ENCODE measurements at regions not wholly inside any gene's neighbourhood (a gene's known extent, or its start where the extent isn't known, plus 50 kb on each side); places are given as distances from the start of the nearest gene placed in this dataset.

DNA sequence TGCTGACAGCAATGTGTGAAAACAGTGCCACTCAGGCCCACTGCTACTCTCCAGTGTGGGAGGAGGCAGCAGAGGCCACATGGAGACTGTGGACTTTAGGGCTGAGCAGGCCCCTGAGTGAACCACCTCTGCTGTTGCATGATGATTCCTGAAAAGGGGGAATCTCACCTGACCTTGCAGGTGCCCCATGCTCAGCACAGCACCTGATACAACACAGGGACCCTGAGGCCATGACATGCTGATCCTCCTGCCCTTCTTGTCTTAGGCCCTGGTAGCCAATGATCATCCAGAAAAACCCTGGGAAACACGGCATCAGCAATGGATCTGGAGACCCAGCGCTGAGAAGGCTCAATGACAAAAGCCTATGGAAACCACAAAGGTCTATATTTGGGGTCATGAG, 446.8 kb upstream of the MYT1L start (continued):
- TF ChIP-seq CTCF (IDR thresholded peaks at IDR 0.05 in 2 of 3, conservative IDR thresholded peaks at IDR 0.05 in 1 of 3; ENCODE audit: control insufficient read depth in 2 of 3, extremely low read depth in 1 of 3, insufficient read depth in 1 of 3, low read depth in 3 of 3, low read length in 3 of 3) (no peak), MYB (IDR thresholded peaks at IDR 0.05; ENCODE audit: borderline replicate concordance, low read depth, low read length) (no peak), HDAC6 (IDR thresholded peaks at IDR 0.05; ENCODE audit: unreplicated experiment) (no peak), SMAD5 (IDR thresholded peaks at IDR 0.05; ENCODE audit: low read depth) (no peak), NBN (IDR thresholded peaks at IDR 0.05) (no peak), MAX (IDR thresholded peaks at IDR 0.05; ENCODE audit: low read depth, low read length) (no peak), ZNF384 (IDR thresholded peaks at IDR 0.05; ENCODE audit: borderline replicate concordance, low read depth, low read length) (no peak), RBBP5 (conservative IDR thresholded peaks at IDR 0.05) (no peak), NFYA (IDR thresholded peaks at IDR 0.05; ENCODE audit: borderline replicate concordance, low read depth, low read length) (no peak), ESRRA (IDR thresholded peaks at IDR 0.05; ENCODE audit: low read length) (no peak)
- TF ChIP-seq, protein P1, sequence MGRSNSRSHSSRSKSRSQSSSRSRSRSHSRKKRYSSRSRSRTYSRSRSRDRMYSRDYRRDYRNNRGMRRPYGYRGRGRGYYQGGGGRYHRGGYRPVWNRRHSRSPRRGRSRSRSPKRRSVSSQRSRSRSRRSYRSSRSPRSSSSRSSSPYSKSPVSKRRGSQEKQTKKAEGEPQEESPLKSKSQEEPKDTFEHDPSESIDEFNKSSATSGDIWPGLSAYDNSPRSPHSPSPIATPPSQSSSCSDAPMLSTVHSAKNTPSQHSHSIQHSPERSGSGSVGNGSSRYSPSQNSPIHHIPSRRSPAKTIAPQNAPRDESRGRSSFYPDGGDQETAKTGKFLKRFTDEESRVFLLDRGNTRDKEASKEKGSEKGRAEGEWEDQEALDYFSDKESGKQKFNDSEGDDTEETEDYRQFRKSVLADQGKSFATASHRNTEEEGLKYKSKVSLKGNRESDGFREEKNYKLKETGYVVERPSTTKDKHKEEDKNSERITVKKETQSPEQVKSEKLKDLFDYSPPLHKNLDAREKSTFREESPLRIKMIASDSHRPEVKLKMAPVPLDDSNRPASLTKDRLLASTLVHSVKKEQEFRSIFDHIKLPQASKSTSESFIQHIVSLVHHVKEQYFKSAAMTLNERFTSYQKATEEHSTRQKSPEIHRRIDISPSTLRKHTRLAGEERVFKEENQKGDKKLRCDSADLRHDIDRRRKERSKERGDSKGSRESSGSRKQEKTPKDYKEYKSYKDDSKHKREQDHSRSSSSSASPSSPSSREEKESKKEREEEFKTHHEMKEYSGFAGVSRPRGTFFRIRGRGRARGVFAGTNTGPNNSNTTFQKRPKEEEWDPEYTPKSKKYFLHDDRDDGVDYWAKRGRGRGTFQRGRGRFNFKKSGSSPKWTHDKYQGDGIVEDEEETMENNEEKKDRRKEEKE (IDR thresholded peaks at IDR 0.05): no peak
- TF ChIP-seq, protein P2, sequence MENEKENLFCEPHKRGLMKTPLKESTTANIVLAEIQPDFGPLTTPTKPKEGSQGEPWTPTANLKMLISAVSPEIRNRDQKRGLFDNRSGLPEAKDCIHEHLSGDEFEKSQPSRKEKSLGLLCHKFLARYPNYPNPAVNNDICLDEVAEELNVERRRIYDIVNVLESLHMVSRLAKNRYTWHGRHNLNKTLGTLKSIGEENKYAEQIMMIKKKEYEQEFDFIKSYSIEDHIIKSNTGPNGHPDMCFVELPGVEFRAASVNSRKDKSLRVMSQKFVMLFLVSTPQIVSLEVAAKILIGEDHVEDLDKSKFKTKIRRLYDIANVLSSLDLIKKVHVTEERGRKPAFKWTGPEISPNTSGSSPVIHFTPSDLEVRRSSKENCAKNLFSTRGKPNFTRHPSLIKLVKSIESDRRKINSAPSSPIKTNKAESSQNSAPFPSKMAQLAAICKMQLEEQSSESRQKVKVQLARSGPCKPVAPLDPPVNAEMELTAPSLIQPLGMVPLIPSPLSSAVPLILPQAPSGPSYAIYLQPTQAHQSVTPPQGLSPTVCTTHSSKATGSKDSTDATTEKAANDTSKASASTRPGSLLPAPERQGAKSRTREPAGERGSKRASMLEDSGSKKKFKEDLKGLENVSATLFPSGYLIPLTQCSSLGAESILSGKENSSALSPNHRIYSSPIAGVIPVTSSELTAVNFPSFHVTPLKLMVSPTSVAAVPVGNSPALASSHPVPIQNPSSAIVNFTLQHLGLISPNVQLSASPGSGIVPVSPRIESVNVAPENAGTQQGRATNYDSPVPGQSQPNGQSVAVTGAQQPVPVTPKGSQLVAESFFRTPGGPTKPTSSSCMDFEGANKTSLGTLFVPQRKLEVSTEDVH (IDR thresholded peaks at IDR 0.05; ENCODE audit: low read depth, partially characterized antibody): no peak

All from GM12878 (cell line).